HepG2 (cell line): ENCODE measurements at regions not wholly inside any gene's neighbourhood (a gene's known extent, or its start where the extent isn't known, plus 50 kb on each side); places are given as distances from the start of the nearest gene placed in this dataset.

Experiments
- ATAC-seq: fragments of 200-7000 bp; cut with Tn5 transposase; 3 replicates; pipeline ENCODE4 v1.9.1; 2020; ENCODE audit warnings: mild to moderate bottlenecking, moderate library complexity
- BruUV-seq: library from RNA; stranded (reverse); fragments of 400-500 nt; replicated peaks from 2 replicates; lab custom pipeline; 2021; lab: Mats Ljungman, UMichigan
- CTCF ChIA-PET: fragments of 300-600 bp; formaldehyde crosslinking; extraction: SDS; loops from one replicate; lab custom pipeline; 2021; ENCODE audit warnings: low total read pairs, inconsistent platforms, low intra/inter-chr PET ratio; lab: Yijun Ruan, JAX
- POLR2A ChIA-PET: fragments of 350-600 bp; sonication (Branson Sonifier 250); formaldehyde crosslinking; loops from one replicate; lab custom pipeline; 2020; ENCODE audit warnings: antibody characterized with exemption, inconsistent platforms; lab: Yijun Ruan, JAX
- DNase-seq: peaks from one replicate; pipeline ENCODE4 v3.0.0-alpha.2; 2015; ENCODE audit warnings: low spot score
- FAIRE-seq: peaks from 3 replicates; lab custom pipeline; 2011; peaks lifted over from hg19 to GRCh38; lab: Jason Lieb, UNC
- H2AFZ ChIP-seq: one replicate; pipeline ENCODE4 v1.6.1; 2011; ENCODE audit warnings: low read length, inconsistent platforms
- H3K27ac ChIP-seq: fragments of 300-600 bp; 3 replicates; pipeline ENCODE4 v1.8.0; 2011; ENCODE audit warnings: mixed run types, mild to moderate bottlenecking, mixed read lengths, low read length, inconsistent platforms; ENCODE audit not compliant: insufficient read depth; ENCODE audit errors: extremely low read length
- H3K27me3 ChIP-seq, 2 experiments: fragments of 200-600 bp in 1 of 2; 2 replicates in 1 of 2; 3 replicates in 1 of 2; pipeline versions ENCODE4 v1.6.0 to v1.8.0; 2011; ENCODE audit warnings: low read length in 2 of 2, mild to moderate bottlenecking in 2 of 2, moderate library complexity in 2 of 2, inconsistent platforms in 1 of 2; ENCODE audit not compliant: insufficient read depth in 2 of 2, control insufficient read depth in 1 of 2
- H3K36me3 ChIP-seq, 2 experiments: fragments of 200-600 bp in 1 of 2; replicated peaks in 1 of 2; 2 replicates in 1 of 2; 3 replicates in 1 of 2; pipeline versions ENCODE4 v1.5.1 to v1.8.0; 2011; ENCODE audit warnings: low read length in 2 of 2, inconsistent platforms in 1 of 2; ENCODE audit not compliant: insufficient read depth in 2 of 2, control insufficient read depth in 1 of 2
- H3K4me1 ChIP-seq: 2 replicates; pipeline ENCODE4 v1.5.1; 2012; ENCODE audit warnings: low read length, inconsistent platforms; ENCODE audit not compliant: insufficient read depth
- H3K4me2 ChIP-seq: 2 replicates; pipeline ENCODE4 v1.6.0; 2011; ENCODE audit warnings: low read depth, low read length, inconsistent platforms
- H3K4me3 ChIP-seq, 3 experiments: fragments of 200-600 bp in 1 of 3; sonication (generic), shearing (Covaris generic) in 1 of 3; replicated peaks in 1 of 3; 2 replicates each; pipeline ENCODE4 v1.5.1; 2011 to 2016; ENCODE audit warnings: low read length in 3 of 3, inconsistent platforms in 2 of 3, low read depth in 2 of 3, mild to moderate bottlenecking in 2 of 3, control low read depth in 1 of 3, mixed read lengths in 1 of 3; ENCODE audit not compliant: insufficient read depth in 1 of 3
- H3K79me2 ChIP-seq: one replicate; pipeline ENCODE4 v1.6.1; 2011; ENCODE audit warnings: low read length, inconsistent platforms; ENCODE audit not compliant: insufficient read depth
- H3K9ac ChIP-seq: 2 replicates; pipeline ENCODE4 v1.6.0; 2011; ENCODE audit warnings: mild to moderate bottlenecking, low read depth, low read length, inconsistent platforms; ENCODE audit not compliant: insufficient read depth
- H3K9me3 ChIP-seq: 2 replicates; pipeline ENCODE4 v1.5.1; 2012; ENCODE audit warnings: mild to moderate bottlenecking, low read length
- H4K20me1 ChIP-seq: 2 replicates; pipeline ENCODE4 v1.6.0; 2011; ENCODE audit warnings: inconsistent platforms, mild to moderate bottlenecking, low read length, moderate library complexity; ENCODE audit not compliant: insufficient read depth
- AGO1 ChIP-seq: fragments of 200-400 bp; formaldehyde crosslinking; IDR thresholded peaks from 2 replicates; pipeline ENCODE4 v1.6.1; 2017; ENCODE audit warnings: mild to moderate bottlenecking, low read depth, low read length, moderate library complexity; ENCODE audit not compliant: poor library complexity, severe bottlenecking
- FOSL1 ChIP-seq: sonication (generic); formaldehyde crosslinking; IDR thresholded peaks from 2 replicates; pipeline ENCODE4 v1.9.0; 2021; ENCODE audit warnings: missing genetic modification reagents, borderline replicate concordance
- IKZF4 ChIP-seq: sonication (generic); formaldehyde crosslinking; IDR thresholded peaks from 2 replicates; pipeline ENCODE4 v1.5.1; 2020; ENCODE audit warnings: borderline replicate concordance, mild to moderate bottlenecking, low read depth, missing genetic modification reagents; ENCODE audit errors: not compliant biosample characterization
- PLRG1 ChIP-seq: fragments of 450-650 bp; conservative IDR thresholded peaks from 2 replicates; pipeline ENCODE4 v1.6.1; 2016
- RERE ChIP-seq: IDR thresholded peaks from 2 replicates; pipeline ENCODE4 v1.6.1; 2016; ENCODE audit warnings: low read depth, missing genetic modification reagents, missing compliant biosample characterization
- SATB2 ChIP-seq: sonication (generic); formaldehyde crosslinking; IDR thresholded peaks from 2 replicates; pipeline ENCODE4 v1.5.0; 2020; ENCODE audit warnings: missing genetic modification reagents
- TBX3 ChIP-seq: fragments of 450-650 bp; IDR thresholded peaks from 2 replicates; pipeline ENCODE4 v1.6.1; 2017; ENCODE audit warnings: antibody characterized with exemption, mild to moderate bottlenecking, inconsistent platforms, borderline replicate concordance
- TRIM24 ChIP-seq: sonication (generic); formaldehyde crosslinking; IDR thresholded peaks from 2 replicates; pipeline ENCODE4 v1.8.0; 2022; ENCODE audit warnings: mild to moderate bottlenecking, missing genetic modification reagents
- ZC3H13 ChIP-seq: sonication (generic); formaldehyde crosslinking; IDR thresholded peaks from 2 replicates; pipeline ENCODE4 v1.8.1; 2023; ENCODE audit warnings: mild to moderate bottlenecking, missing genetic modification reagents, moderate library complexity
- ZFYVE20 ChIP-seq: sonication (generic); formaldehyde crosslinking; IDR thresholded peaks from 2 replicates; pipeline ENCODE4 v1.8.0; 2023; ENCODE audit warnings: low read depth, mild to moderate bottlenecking, moderate library complexity, missing genetic modification reagents, borderline replicate concordance
- ZNF30 ChIP-seq: sonication (generic); formaldehyde crosslinking; IDR thresholded peaks from 2 replicates; pipeline ENCODE4 v1.5.0; 2020; ENCODE audit warnings: mild to moderate bottlenecking, missing genetic modification reagents
- in situ Hi-C: cut with HindIII; loops from 2 replicates; pipeline ENCODE4 v1.10.0; 2017; ENCODE audit warnings: low pct_unique_long_range_greater_than_20kb; ENCODE audit not compliant: extremely low pct_ligation_motif_present
- intact Hi-C: fragments of 100-400 bp; cut with micrococcal nuclease; formaldehyde crosslinking; loops from one replicate; pipeline ENCODE4 v1.10.0; 2022; ENCODE audit not compliant: unreplicated experiment
- TF ChIP-seq, protein P1 (sequence below): sonication (generic); formaldehyde crosslinking; IDR thresholded peaks from 2 replicates; pipeline ENCODE4 v1.5.1; 2020; ENCODE audit warnings: missing genetic modification reagents, mild to moderate bottlenecking, borderline replicate concordance

GRCh38 chr6:91717094-91717493 lies 1130.2 kb upstream of the MAP3K7 start:
- POLR2A ChIA-PET = no interaction called here
- Histone ChIP-seq H3K9ac (no peak overlapping the region), H3K9me3 (no peaks in the 10 kb centered on the region), H3K4me2 (no peak overlapping the region), H3K36me3 (no peaks in the 10 kb centered on the region), H2AFZ (no peak overlapping the region), H4K20me1 (no peaks in the 10 kb centered on the region), H3K27ac (no peak overlapping the region), H3K79me2 (no peaks in the 10 kb centered on the region), H3K27me3 (no peaks in the 10 kb centered on the region), H3K4me3 (no peak overlapping the region), H3K4me1 (no peaks in the 10 kb centered on the region)
- intact Hi-C loops (no loop called here), in situ Hi-C loops (no loop called here)
- TF ChIP-seq ZNF30 (CRISPR knock-in tag) = no peak
- TF ChIP-seq RERE (CRISPR knock-in tag) = no peak
- no peak for TF ChIP-seq TRIM24
- no peak for TF ChIP-seq ZFYVE20 (CRISPR knock-in tag)
- no peak for TF ChIP-seq FOSL1 (CRISPR knock-in tag)
- TF ChIP-seq, protein P1, sequence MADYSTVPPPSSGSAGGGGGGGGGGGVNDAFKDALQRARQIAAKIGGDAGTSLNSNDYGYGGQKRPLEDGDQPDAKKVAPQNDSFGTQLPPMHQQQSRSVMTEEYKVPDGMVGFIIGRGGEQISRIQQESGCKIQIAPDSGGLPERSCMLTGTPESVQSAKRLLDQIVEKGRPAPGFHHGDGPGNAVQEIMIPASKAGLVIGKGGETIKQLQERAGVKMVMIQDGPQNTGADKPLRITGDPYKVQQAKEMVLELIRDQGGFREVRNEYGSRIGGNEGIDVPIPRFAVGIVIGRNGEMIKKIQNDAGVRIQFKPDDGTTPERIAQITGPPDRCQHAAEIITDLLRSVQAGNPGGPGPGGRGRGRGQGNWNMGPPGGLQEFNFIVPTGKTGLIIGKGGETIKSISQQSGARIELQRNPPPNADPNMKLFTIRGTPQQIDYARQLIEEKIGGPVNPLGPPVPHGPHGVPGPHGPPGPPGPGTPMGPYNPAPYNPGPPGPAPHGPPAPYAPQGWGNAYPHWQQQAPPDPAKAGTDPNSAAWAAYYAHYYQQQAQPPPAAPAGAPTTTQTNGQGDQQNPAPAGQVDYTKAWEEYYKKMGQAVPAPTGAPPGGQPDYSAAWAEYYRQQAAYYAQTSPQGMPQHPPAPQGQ (CRISPR knock-in tag) = no peak
- no peak for TF ChIP-seq ZC3H13
- no peak for TF ChIP-seq SATB2 (CRISPR knock-in tag)
- TF ChIP-seq AGO1 = no peak
- no peak for TF ChIP-seq IKZF4 (CRISPR knock-in tag)
- TF ChIP-seq TBX3 = no peak
- TF ChIP-seq PLRG1 = no peak
- FAIRE-seq (no peak), DNase-seq (no peak), ATAC-seq (no peak)
- CTCF ChIA-PET = no interaction called here
- no TSS peak for BruUV-seq
